ENCODE measurements at regions not wholly inside any gene's neighbourhood (a gene's known extent, or its start where the extent isn't known, plus 50 kb on each side); places are given as distances from the start of the nearest gene placed in this dataset.
"Not testable (repeated sequence)": the region's sequence is repeated elsewhere in the genome, so short reads cannot be mapped to it uniquely, and the experiment has no call there.

GRCh38 chr21:35380304-35380703, 331.2 kb upstream of the RUNX1 start:
- TF ChIP-seq POLR2A, CTCF (IDR thresholded peaks at IDR 0.05): not testable (repeated sequence)

Measured in upper lobe of left lung (tissue), 4 donors.